SU-DHL-6 (cell line): ENCODE measurements at regions not wholly inside any gene's neighbourhood (a gene's known extent, or its start where the extent isn't known, plus 50 kb on each side); places are given as distances from the start of the nearest gene placed in this dataset.
"Not testable (repeated sequence)": the region's sequence is repeated elsewhere in the genome, so short reads cannot be mapped to it uniquely, and the experiment has no call there.

ENCODE experiments used
- H2AFZ ChIP-seq: fragments of 200-600 bp; sonication (generic); 2 replicates; pipeline ENCODE4 v1.6.1; 2014; ENCODE audit warnings: low read depth, mild to moderate bottlenecking, moderate library complexity, mixed read lengths, antibody characterized with exemption, low read length; ENCODE audit not compliant: severe bottlenecking
- H3F3A ChIP-seq: fragments of 200-600 bp; shearing (Covaris generic); 2 replicates; pipeline ENCODE4 v1.6.0; 2016; ENCODE audit warnings: antibody characterized with exemption, mild to moderate bottlenecking; ENCODE audit not compliant: insufficient read depth
- H3K27ac ChIP-seq: fragments of 200-600 bp; sonication (generic); 2 replicates; pipeline ENCODE4 v1.5.1; 2016; ENCODE audit warnings: low read depth, mild to moderate bottlenecking, low read length, moderate library complexity, mixed read lengths
- H3K27me3 ChIP-seq: fragments of 200-600 bp; sonication (generic), shearing (Covaris generic); 2 replicates; pipeline ENCODE4 v1.6.0; 2014; ENCODE audit warnings: mild to moderate bottlenecking, low read length
- H3K36me3 ChIP-seq: fragments of 200-600 bp; sonication (generic); 2 replicates; pipeline ENCODE4 v1.6.1; 2014; ENCODE audit warnings: mild to moderate bottlenecking, low read length, mixed read lengths
- H3K4me2 ChIP-seq: fragments of 300-600, 200-600 bp; shearing (Covaris generic), sonication (generic); 2 replicates; pipeline ENCODE4 v1.6.0; 2014; ENCODE audit warnings: low read length, low read depth, mild to moderate bottlenecking; ENCODE audit not compliant: poor library complexity, severe bottlenecking
- H3K4me3 ChIP-seq: fragments of 200-600 bp; sonication (generic); 2 replicates; pipeline ENCODE4 v1.5.1; 2014; ENCODE audit warnings: antibody characterized with exemption, low read length, mild to moderate bottlenecking, mixed read lengths; ENCODE audit not compliant: insufficient read depth, poor library complexity, severe bottlenecking
- H3K79me2 ChIP-seq: fragments of 200-600 bp; sonication (generic); 2 replicates; pipeline ENCODE4 v1.6.1; 2014; ENCODE audit warnings: mild to moderate bottlenecking, low read length, moderate library complexity; ENCODE audit not compliant: insufficient read depth
- H3K9ac ChIP-seq: fragments of 200-600 bp; sonication (generic); 2 replicates; pipeline ENCODE4 v1.7.0; 2014; ENCODE audit warnings: mild to moderate bottlenecking, low read length
- H3K9me2 ChIP-seq: fragments of 200-600 bp; sonication (generic); replicated peaks from 2 replicates; pipeline ENCODE4 v1.6.1; 2014; ENCODE audit warnings: low read length; ENCODE audit not compliant: insufficient read depth
- H3K9me3 ChIP-seq: fragments of 200-600 bp; sonication (generic); 2 replicates; pipeline ENCODE4 v1.6.1; 2014; ENCODE audit warnings: low read length, mixed read lengths; ENCODE audit not compliant: insufficient read depth
- H4K20me1 ChIP-seq: fragments of 200-600 bp; sonication (generic); 2 replicates; pipeline ENCODE4 v1.6.1; 2014; ENCODE audit warnings: low read depth, mild to moderate bottlenecking, antibody characterized with exemption, low read length, moderate library complexity, mixed read lengths
- EZH2phosphoT487 ChIP-seq: fragments of 200-600 bp; sonication (generic), shearing (Covaris generic); conservative IDR thresholded peaks from 2 replicates; pipeline ENCODE4 v1.6.1; 2018; ENCODE audit warnings: mild to moderate bottlenecking, antibody characterized with exemption, low read length, moderate library complexity, mixed read lengths
- TF ChIP-seq, protein P1 (sequence below): fragments of 200-600 bp; sonication (generic); IDR thresholded peaks from one replicate; pipeline ENCODE4 v1.5.1; 2017; ENCODE audit warnings: antibody characterized with exemption, mild to moderate bottlenecking, low read length, moderate library complexity; ENCODE audit not compliant: insufficient read depth, poor library complexity, severe bottlenecking

DNA sequence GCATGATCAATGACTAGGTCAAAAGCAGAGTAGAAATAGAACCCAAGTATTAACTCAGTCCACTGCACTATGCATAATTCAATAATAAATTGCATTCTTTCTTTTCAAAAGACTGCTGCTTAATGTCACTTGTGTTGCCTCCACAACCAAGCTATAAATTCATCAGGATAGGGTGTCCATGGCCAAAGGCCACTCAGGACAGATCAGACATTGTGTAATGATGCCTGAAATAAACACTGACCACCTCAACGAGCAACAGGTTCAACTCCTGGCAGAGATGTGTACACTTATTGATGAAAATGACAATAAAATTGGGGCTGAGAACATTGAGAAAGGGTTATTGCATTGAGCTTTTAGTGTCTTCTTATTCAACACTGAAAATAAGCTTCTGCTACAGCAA, 194.5 kb upstream of the SPOPL start:
- Histone ChIP-seq H3F3A (no peaks in the 10 kb centered on the region), H3K79me2 (no peaks in the 10 kb centered on the region), H3K27me3 (no peaks in the 10 kb centered on the region), H3K9ac (no peak overlapping the region), H2AFZ (no peak overlapping the region), H3K36me3 (no peaks in the 10 kb centered on the region), H4K20me1 (no peaks in the 10 kb centered on the region), H3K4me3 (no peak overlapping the region), H3K4me2 (no peak overlapping the region), H3K9me2 (no peaks in the 10 kb centered on the region), H3K9me3 (no peaks in the 10 kb centered on the region), H3K27ac (no peak overlapping the region)
- TF ChIP-seq EZH2phosphoT487 = no peak
- TF ChIP-seq, protein P1, sequence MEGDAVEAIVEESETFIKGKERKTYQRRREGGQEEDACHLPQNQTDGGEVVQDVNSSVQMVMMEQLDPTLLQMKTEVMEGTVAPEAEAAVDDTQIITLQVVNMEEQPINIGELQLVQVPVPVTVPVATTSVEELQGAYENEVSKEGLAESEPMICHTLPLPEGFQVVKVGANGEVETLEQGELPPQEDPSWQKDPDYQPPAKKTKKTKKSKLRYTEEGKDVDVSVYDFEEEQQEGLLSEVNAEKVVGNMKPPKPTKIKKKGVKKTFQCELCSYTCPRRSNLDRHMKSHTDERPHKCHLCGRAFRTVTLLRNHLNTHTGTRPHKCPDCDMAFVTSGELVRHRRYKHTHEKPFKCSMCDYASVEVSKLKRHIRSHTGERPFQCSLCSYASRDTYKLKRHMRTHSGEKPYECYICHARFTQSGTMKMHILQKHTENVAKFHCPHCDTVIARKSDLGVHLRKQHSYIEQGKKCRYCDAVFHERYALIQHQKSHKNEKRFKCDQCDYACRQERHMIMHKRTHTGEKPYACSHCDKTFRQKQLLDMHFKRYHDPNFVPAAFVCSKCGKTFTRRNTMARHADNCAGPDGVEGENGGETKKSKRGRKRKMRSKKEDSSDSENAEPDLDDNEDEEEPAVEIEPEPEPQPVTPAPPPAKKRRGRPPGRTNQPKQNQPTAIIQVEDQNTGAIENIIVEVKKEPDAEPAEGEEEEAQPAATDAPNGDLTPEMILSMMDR = no peak

- H3K79me2 ChIP-seq = no peaks in the 10 kb centered on the region
- no peaks in the 10 kb centered on the region for H3K27me3 ChIP-seq
- no peak overlapping the region for H3K9ac ChIP-seq
- H3K4me3 ChIP-seq = no peak overlapping the region
- H3K9me2 ChIP-seq = no peaks in the 10 kb centered on the region
- H3K9me3 ChIP-seq = no peaks in the 10 kb centered on the region
- H3F3A ChIP-seq = no peaks in the 10 kb centered on the region
- no peak overlapping the region for H3K27ac ChIP-seq
- H3K36me3 ChIP-seq = no peaks in the 10 kb centered on the region
- H3K4me2 ChIP-seq = no peak overlapping the region
- no peak overlapping the region for H2AFZ ChIP-seq
- no peaks in the 10 kb centered on the region for H4K20me1 ChIP-seq
- no peak for TF ChIP-seq EZH2phosphoT487
- TF ChIP-seq, protein P1 = no peak
These were observed 191.8 kb upstream of the SPOPL start for GRCh38 chr2:138309760-138310159.

GRCh38 chr2:138312061-138312460, 189.5 kb upstream of the SPOPL start:
- TF ChIP-seq, protein P1 = no peak
- no peak for TF ChIP-seq EZH2phosphoT487
- H3K27ac ChIP-seq = no peak overlapping the region
- no peak overlapping the region for H3K4me3 ChIP-seq
- H3K9me2 ChIP-seq = no peaks in the 10 kb centered on the region
- H3K36me3 ChIP-seq = no peaks in the 10 kb centered on the region
- no peak overlapping the region for H3K9ac ChIP-seq
- no peak overlapping the region for H2AFZ ChIP-seq
- H3K79me2 ChIP-seq = no peaks in the 10 kb centered on the region
- H3K4me2 ChIP-seq = no peak overlapping the region
- no peaks in the 10 kb centered on the region for H4K20me1 ChIP-seq
- H3F3A ChIP-seq = no peaks in the 10 kb centered on the region
- no peaks in the 10 kb centered on the region for H3K27me3 ChIP-seq
- H3K9me3 ChIP-seq = no peaks in the 10 kb centered on the region

DNA sequence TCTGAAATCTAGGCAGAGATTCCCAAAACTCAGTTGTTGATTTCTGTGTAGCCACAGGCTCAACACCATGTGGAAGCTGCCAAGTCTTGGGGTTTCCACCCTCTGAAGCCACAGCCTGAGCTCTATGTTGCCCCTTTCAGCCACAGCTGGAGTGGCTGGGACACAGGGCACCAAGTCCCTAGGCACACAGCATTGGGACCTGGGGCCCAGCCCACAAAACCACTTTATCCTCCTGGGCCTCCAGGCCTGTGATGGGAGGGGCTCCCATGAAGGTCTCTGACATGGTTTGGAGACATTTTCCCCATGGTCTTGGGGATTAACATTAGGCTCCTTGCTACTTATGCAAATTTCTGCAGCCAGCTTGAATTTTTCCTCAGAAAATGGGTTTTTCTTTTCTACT, 186.0 kb upstream of the SPOPL start:
- H4K20me1 ChIP-seq, H3K27ac ChIP-seq, H3K9me3 ChIP-seq, H3F3A ChIP-seq, H2AFZ ChIP-seq, H3K79me2 ChIP-seq, H3K4me2 ChIP-seq, H3K9ac ChIP-seq, H3K27me3 ChIP-seq, H3K9me2 ChIP-seq, H3K36me3 ChIP-seq, H3K4me3 ChIP-seq: not testable (repeated sequence)
